Smooth muscle cell (in vitro differentiated cells): ENCODE measurements at regions not wholly inside any gene's neighbourhood (a gene's known extent, or its start where the extent isn't known, plus 50 kb on each side); places are given as distances from the start of the nearest gene placed in this dataset.
"Not testable (repeated sequence)": the region's sequence is repeated elsewhere in the genome, so short reads cannot be mapped to it uniquely, and the experiment has no call there.

Experiments
- DNase-seq: peaks from one replicate; lab custom pipeline; 2025; ENCODE audit not compliant: unreplicated experiment; lab: John Stamatoyannopoulos, UW
- H2AFZ ChIP-seq: fragments of 200-600 bp; sonication (generic); 2 replicates; pipeline ENCODE4 v1.6.0; 2016; ENCODE audit warnings: antibody characterized with exemption, low read depth, mild to moderate bottlenecking
- H3F3A ChIP-seq: fragments of 200-600 bp; sonication (generic); 2 replicates; pipeline ENCODE4 v1.6.0; 2017; ENCODE audit warnings: antibody characterized with exemption, low read depth
- H3K27ac ChIP-seq: fragments of 200-600 bp; sonication (generic); 2 replicates; pipeline ENCODE4 v1.5.1; 2016; ENCODE audit warnings: low read depth, mild to moderate bottlenecking
- H3K27me3 ChIP-seq: fragments of 200-600 bp; sonication (generic); 2 replicates; pipeline ENCODE4 v1.6.1; 2016; ENCODE audit warnings: low read depth, mild to moderate bottlenecking
- H3K36me3 ChIP-seq: fragments of 200-600 bp; sonication (generic); 2 replicates; pipeline ENCODE4 v1.5.1; 2016; ENCODE audit warnings: low read depth
- H3K4me1 ChIP-seq: fragments of 200-600 bp; sonication (generic); 2 replicates; pipeline ENCODE4 v1.5.1; 2016; ENCODE audit warnings: low read depth
- H3K4me2 ChIP-seq: fragments of 200-600 bp; sonication (generic); 2 replicates; pipeline ENCODE4 v1.6.0; 2016; ENCODE audit warnings: mild to moderate bottlenecking
- H3K4me3 ChIP-seq: fragments of 200-600 bp; sonication (generic); 2 replicates; pipeline ENCODE4 v1.5.1; 2016; ENCODE audit warnings: mild to moderate bottlenecking
- H3K79me2 ChIP-seq: fragments of 200-600 bp; sonication (generic); 2 replicates; pipeline ENCODE4 v1.6.0; 2016; ENCODE audit warnings: low read depth, mild to moderate bottlenecking
- H3K9ac ChIP-seq: fragments of 200-600 bp; sonication (generic); 2 replicates; pipeline ENCODE4 v1.6.0; 2016; ENCODE audit warnings: low read depth
- H3K9me3 ChIP-seq: fragments of 200-600 bp; sonication (generic); replicated peaks from 2 replicates; pipeline ENCODE4 v1.5.1; 2016; ENCODE audit warnings: low read depth
- H4K20me1 ChIP-seq: fragments of 200-600 bp; sonication (generic); 2 replicates; pipeline ENCODE4 v1.6.0; 2016; ENCODE audit warnings: low read depth
- CTCF ChIP-seq: fragments of 200-600 bp; sonication (generic); IDR thresholded peaks from 2 replicates; pipeline ENCODE4 v1.5.1; 2017; ENCODE audit warnings: borderline replicate concordance, mild to moderate bottlenecking, antibody characterized with exemption; ENCODE audit not compliant: insufficient read depth, poor library complexity, severe bottlenecking
- WGBS: methylation state at CpG from one replicate; pipeline ENCODE4 v1.1.7; 2016; ENCODE audit warnings: low lambda C conversion rate; 5-methylcytosine and 5-hydroxymethylcytosine counted together

- Histone ChIP-seq H3K36me3 (no peaks in the 10 kb centered on the region), H4K20me1 (no peaks in the 10 kb centered on the region), H3K4me3 (no peak overlapping the region), H3K27ac (no peak overlapping the region), H2AFZ (no peak overlapping the region), H3K79me2 (no peaks in the 10 kb centered on the region), H3K4me1 (no peaks in the 10 kb centered on the region), H3K4me2 (no peak overlapping the region), H3K9me3 (no peaks in the 10 kb centered on the region), H3F3A (no peaks in the 10 kb centered on the region), H3K27me3 (no peaks in the 10 kb centered on the region), H3K9ac (no peak overlapping the region)
- 100% methylated on average over 1 of the region's 1 CpG for WGBS
- no peak for TF ChIP-seq CTCF
- no peak for DNase-seq
Measured at GRCh38 chr1:96588416-96588995, 133.1 kb upstream of the PTBP2 start.

GRCh38 chr1:96595530-96595929, 126.1 kb upstream of the PTBP2 start:
- not testable (repeated sequence) for H3F3A ChIP-seq, H3K27me3 ChIP-seq, H3K4me1 ChIP-seq, H3K9me3 ChIP-seq, H2AFZ ChIP-seq, H3K36me3 ChIP-seq, DNase-seq, H3K9ac ChIP-seq, H3K4me2 ChIP-seq, H3K27ac ChIP-seq, H3K79me2 ChIP-seq, H3K4me3 ChIP-seq, H4K20me1 ChIP-seq
- 97% methylated on average over 2 of the region's 2 CpGs for WGBS

GRCh38 chr1:96596226-96596922, 125.2 kb upstream of the PTBP2 start:
- no peaks in the 10 kb centered on the region for H4K20me1 ChIP-seq
- no peak for DNase-seq
- no peak overlapping the region for H3K4me2 ChIP-seq
- TF ChIP-seq CTCF = peak; percentile 40
- no peak overlapping the region for H3K9ac ChIP-seq
- no peaks in the 10 kb centered on the region for H3K27me3 ChIP-seq
- 38% methylated on average over 4 of the region's 4 CpGs for WGBS
- H3K4me1 ChIP-seq = no peaks in the 10 kb centered on the region
- H3K79me2 ChIP-seq = no peaks in the 10 kb centered on the region
- no peak overlapping the region for H3K27ac ChIP-seq
- no peak overlapping the region for H3K4me3 ChIP-seq
- H3K9me3 ChIP-seq = no peaks in the 10 kb centered on the region
- no peaks in the 10 kb centered on the region for H3F3A ChIP-seq
- no peak overlapping the region for H2AFZ ChIP-seq
- no peaks in the 10 kb centered on the region for H3K36me3 ChIP-seq

- no peaks in the 10 kb centered on the region for H3K36me3 ChIP-seq
- H3K4me1 ChIP-seq = no peaks in the 10 kb centered on the region
- no peak overlapping the region for H3K9ac ChIP-seq
- H3K27ac ChIP-seq = no peak overlapping the region
- no peaks in the 10 kb centered on the region for H3F3A ChIP-seq
- no peaks in the 10 kb centered on the region for H3K79me2 ChIP-seq
- no peaks in the 10 kb centered on the region for H3K27me3 ChIP-seq
- no peak for DNase-seq
- WGBS = 100% methylated on average over 1 of the region's 1 CpG
- no peak overlapping the region for H2AFZ ChIP-seq
- H3K4me3 ChIP-seq = no peak overlapping the region
- H3K4me2 ChIP-seq = no peak overlapping the region
- no peaks in the 10 kb centered on the region for H4K20me1 ChIP-seq
- no peaks in the 10 kb centered on the region for H3K9me3 ChIP-seq
- no peak for TF ChIP-seq CTCF
Measured at GRCh38 chr1:96597218-96597617, 124.4 kb upstream of the PTBP2 start.
